Fibroblast of lung (primary cell): ENCODE measurements at regions not wholly inside any gene's neighbourhood (a gene's known extent, or its start where the extent isn't known, plus 50 kb on each side); places are given as distances from the start of the nearest gene placed in this dataset.

Experiments
- CTCF ChIP-seq, 2 donors: IDR thresholded peaks in 1 of 2; conservative IDR thresholded peaks in 1 of 2; 1 replicate in 1 of 2; 2 replicates in 1 of 2; pipeline ENCODE4 v1.5.1; 2011 to 2012; ENCODE audit warnings: low read length in 2 of 2, control low read depth in 1 of 2, inconsistent platforms in 1 of 2, low read depth in 1 of 2, mild to moderate bottlenecking in 1 of 2
- EZH2 ChIP-seq: IDR thresholded peaks from 2 replicates; pipeline ENCODE4 v1.5.1; 2012; ENCODE audit warnings: low read length, control low read depth, mild to moderate bottlenecking; ENCODE audit errors: missing control alignments

- TF ChIP-seq CTCF (conservative IDR thresholded peaks at IDR 0.05 in 1 of 2, IDR thresholded peaks at IDR 0.05 in 1 of 2; ENCODE audit: low read depth in 1 of 2, low read length in 2 of 2) (no peak), EZH2 (no peak)
These were observed 74.0 kb downstream of the CMPK2 start for GRCh38 chr2:6791682-6792081.
